MV-4-11 (cell line): ENCODE measurements at regions not wholly inside any gene's neighbourhood (a gene's known extent, or its start where the extent isn't known, plus 50 kb on each side); places are given as distances from the start of the nearest gene placed in this dataset.

ENCODE experiments used
- DNase-seq: peaks from one replicate; lab custom pipeline; 2025; lab: John Stamatoyannopoulos, UW

- DNase-seq = no peak
Measured at GRCh38 chr13:73934771-73935170, 199.4 kb downstream of the KLF12 start.

GRCh38 chr13:73934215-73934641 is 200.0 kb downstream of the KLF12 start:
- no peak for DNase-seq

- DNase-seq = no peak
Measured at GRCh38 chr13:73933795-73934194, 200.4 kb downstream of the KLF12 start.

GRCh38 chr13:73932091-73932490 is 202.1 kb downstream of the KLF12 start:
- DNase-seq = no peak

GRCh38 chr13:73929287-73929932 is 204.8 kb downstream of the KLF12 start:
- no peak for DNase-seq

GRCh38 chr13:73924607-73925006 is 209.6 kb downstream of the KLF12 start:
- DNase-seq = no peak

- DNase-seq = no peak
Measured at GRCh38 chr13:73922493-73923393, 211.5 kb downstream of the KLF12 start.

- no peak for DNase-seq
Measured at GRCh38 chr13:73918691-73919090, 215.5 kb downstream of the KLF12 start.

GRCh38 chr13:73913751-73914518 is 220.3 kb downstream of the KLF12 start:
- DNase-seq = no peak

GRCh38 chr13:73913079-73913740 is 221.0 kb downstream of the KLF12 start:
- DNase-seq = no peak

GRCh38 chr13:73911361-73911760 is 222.8 kb downstream of the KLF12 start:
- DNase-seq = no peak

GRCh38 chr13:73910733-73911132 is 223.5 kb downstream of the KLF12 start:
- DNase-seq = no peak

GRCh38 chr13:73908809-73909208 is 225.4 kb downstream of the KLF12 start:
- no peak for DNase-seq

- no peak for DNase-seq
Measured at GRCh38 chr13:73904625-73905024, 229.6 kb downstream of the KLF12 start.

GRCh38 chr13:73903561-73903960 is 230.6 kb downstream of the KLF12 start:
- no peak for DNase-seq

GRCh38 chr13:73902847-73903246 is 231.4 kb downstream of the KLF12 start:
- no peak for DNase-seq

GRCh38 chr13:73902296-73902695 is 231.9 kb downstream of the KLF12 start:
- peak; percentile 28 for DNase-seq

GRCh38 chr13:73901324-73902068 is 232.7 kb downstream of the KLF12 start:
- DNase-seq = no peak

GRCh38 chr13:73900591-73900990 is 233.6 kb downstream of the KLF12 start:
- DNase-seq = no peak

- no peak for DNase-seq
Measured at GRCh38 chr13:73898899-73899298, 235.3 kb downstream of the KLF12 start.

- DNase-seq = no peak
Measured at GRCh38 chr13:73898276-73898675, 235.9 kb downstream of the KLF12 start.
